ENCODE measurements at regions not wholly inside any gene's neighbourhood (a gene's known extent, or its start where the extent isn't known, plus 50 kb on each side); places are given as distances from the start of the nearest gene placed in this dataset.
"Not testable (repeated sequence)": the region's sequence is repeated elsewhere in the genome, so short reads cannot be mapped to it uniquely, and the experiment has no call there.

DNA sequence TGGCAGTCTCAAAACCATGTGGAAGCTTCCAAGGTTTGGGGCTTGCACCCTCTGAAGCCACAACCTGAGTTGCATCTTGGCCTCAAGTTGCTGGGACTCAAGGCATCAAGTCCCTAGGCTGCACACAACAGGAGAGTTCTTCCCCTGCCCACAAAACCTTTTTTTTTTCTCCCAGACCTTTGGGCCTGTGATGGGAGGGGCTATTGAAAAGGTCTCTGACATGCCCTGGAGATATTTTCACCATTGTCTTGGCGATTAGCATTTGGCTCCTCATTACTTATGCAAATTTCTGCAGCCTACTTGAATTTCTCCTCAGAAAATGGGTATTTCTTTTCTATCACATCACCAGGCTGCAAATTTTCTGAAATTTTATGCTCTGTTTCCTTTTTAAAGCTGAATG, 349.5 kb upstream of the EDA2R start:
- H3K27me3 ChIP-seq (ENCODE audit: low read length): no peaks in the 10 kb centered on the region
- H3F3A ChIP-seq (ENCODE audit: insufficient read depth): no peaks in the 10 kb centered on the region
- no peaks in the 10 kb centered on the region for H3K36me3 ChIP-seq (ENCODE audit: low read length)
- no peak overlapping the region for H2AFZ ChIP-seq (ENCODE audit: low read depth, low read length, severe bottlenecking)
- TF ChIP-seq CTCF (IDR thresholded peaks at IDR 0.05; ENCODE audit: insufficient read depth, low read length, poor library complexity, severe bottlenecking): no peak
- TF ChIP-seq EZH2phosphoT487 (conservative IDR thresholded peaks at IDR 0.05; ENCODE audit: low read length): no peak
- H3K79me2 ChIP-seq (ENCODE audit: insufficient read depth, low read length): no peaks in the 10 kb centered on the region
- no peaks in the 10 kb centered on the region for H3K9me2 ChIP-seq (replicated peaks; ENCODE audit: insufficient read depth, low read length)
- no peak overlapping the region for H3K4me3 ChIP-seq (ENCODE audit: insufficient read depth, low read length, poor library complexity, severe bottlenecking)
- no peak overlapping the region for H3K4me2 ChIP-seq (ENCODE audit: low read depth, low read length, poor library complexity, severe bottlenecking)
- no peaks in the 10 kb centered on the region for H4K20me1 ChIP-seq (ENCODE audit: low read depth, low read length)
- no peaks in the 10 kb centered on the region for H3K9me3 ChIP-seq (ENCODE audit: insufficient read depth, low read length)
- no peak overlapping the region for H3K27ac ChIP-seq (ENCODE audit: low read depth, low read length)
- H3K9ac ChIP-seq (ENCODE audit: low read length): no peak overlapping the region

DNA sequence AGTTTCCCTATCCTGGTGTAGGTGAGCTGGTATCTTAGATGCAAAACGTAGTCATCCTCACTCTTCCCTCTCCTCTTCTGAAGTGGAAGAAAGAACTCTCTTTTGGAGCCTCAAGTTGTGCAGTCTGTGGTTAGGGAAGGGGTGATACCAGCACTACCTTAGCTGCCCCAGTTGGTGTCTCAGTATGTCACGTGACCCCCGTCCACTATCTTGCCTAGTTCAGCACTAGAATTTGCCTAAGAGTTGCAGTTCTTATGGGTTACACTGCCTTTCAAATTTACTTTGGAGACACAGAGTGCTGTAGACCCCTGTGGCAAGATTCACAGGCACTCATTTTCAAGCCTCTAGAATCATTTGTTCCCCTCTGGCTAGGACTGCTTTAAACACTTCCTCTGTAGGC, 322.8 kb upstream of the EDA2R start:
- Histone ChIP-seq H2AFZ (ENCODE audit: low read depth, low read length, severe bottlenecking) (no peak overlapping the region), H3K9me2 (replicated peaks; ENCODE audit: insufficient read depth, low read length) (no peaks in the 10 kb centered on the region), H3K9me3 (ENCODE audit: insufficient read depth, low read length) (no peaks in the 10 kb centered on the region), H4K20me1 (ENCODE audit: low read depth, low read length) (no peaks in the 10 kb centered on the region), H3K79me2 (ENCODE audit: insufficient read depth, low read length) (no peaks in the 10 kb centered on the region), H3K9ac (ENCODE audit: low read length) (no peak overlapping the region), H3K27ac (ENCODE audit: low read depth, low read length) (no peak overlapping the region), H3K4me3 (ENCODE audit: insufficient read depth, low read length, poor library complexity, severe bottlenecking) (no peak overlapping the region), H3K36me3 (ENCODE audit: low read length) (no peaks in the 10 kb centered on the region), H3K27me3 (ENCODE audit: low read length) (no peaks in the 10 kb centered on the region), H3K4me2 (ENCODE audit: low read depth, low read length, poor library complexity, severe bottlenecking) (no peak overlapping the region), H3F3A (ENCODE audit: insufficient read depth) (no peaks in the 10 kb centered on the region)
- no peak for TF ChIP-seq EZH2phosphoT487 (conservative IDR thresholded peaks at IDR 0.05; ENCODE audit: low read length)
- TF ChIP-seq CTCF (IDR thresholded peaks at IDR 0.05; ENCODE audit: insufficient read depth, low read length, poor library complexity, severe bottlenecking): no peak

- no peak overlapping the region for H3K27ac ChIP-seq (ENCODE audit: low read depth, low read length)
- TF ChIP-seq CTCF (IDR thresholded peaks at IDR 0.05; ENCODE audit: insufficient read depth, low read length, poor library complexity, severe bottlenecking): no peak
- TF ChIP-seq EZH2phosphoT487 (conservative IDR thresholded peaks at IDR 0.05; ENCODE audit: low read length): no peak
- no peak overlapping the region for H3K4me3 ChIP-seq (ENCODE audit: insufficient read depth, low read length, poor library complexity, severe bottlenecking)
- H4K20me1 ChIP-seq (ENCODE audit: low read depth, low read length): no peaks in the 10 kb centered on the region
- H3K79me2 ChIP-seq (ENCODE audit: insufficient read depth, low read length): no peaks in the 10 kb centered on the region
- no peaks in the 10 kb centered on the region for H3K9me3 ChIP-seq (ENCODE audit: insufficient read depth, low read length)
- no peaks in the 10 kb centered on the region for H3F3A ChIP-seq (ENCODE audit: insufficient read depth)
- no peaks in the 10 kb centered on the region for H3K27me3 ChIP-seq (ENCODE audit: low read length)
- no peaks in the 10 kb centered on the region for H3K9me2 ChIP-seq (replicated peaks; ENCODE audit: insufficient read depth, low read length)
- no peak overlapping the region for H3K9ac ChIP-seq (ENCODE audit: low read length)
- H3K36me3 ChIP-seq (ENCODE audit: low read length): no peaks in the 10 kb centered on the region
- no peak overlapping the region for H2AFZ ChIP-seq (ENCODE audit: low read depth, low read length, severe bottlenecking)
- no peak overlapping the region for H3K4me2 ChIP-seq (ENCODE audit: low read depth, low read length, poor library complexity, severe bottlenecking)
These were observed 292.8 kb upstream of the EDA2R start for GRCh38 chrX:66931713-66932112.

- H3K9me2 ChIP-seq (replicated peaks; ENCODE audit: insufficient read depth, low read length); H3K36me3 ChIP-seq (ENCODE audit: low read length); H3K4me3 ChIP-seq (ENCODE audit: insufficient read depth, low read length, poor library complexity, severe bottlenecking); H4K20me1 ChIP-seq (ENCODE audit: low read depth, low read length); H3K27ac ChIP-seq (ENCODE audit: low read depth, low read length); H3K27me3 ChIP-seq (ENCODE audit: low read length); H3K79me2 ChIP-seq (ENCODE audit: insufficient read depth, low read length); H3K9me3 ChIP-seq (ENCODE audit: insufficient read depth, low read length); H2AFZ ChIP-seq (ENCODE audit: low read depth, low read length, severe bottlenecking); H3K4me2 ChIP-seq (ENCODE audit: low read depth, low read length, poor library complexity, severe bottlenecking); H3K9ac ChIP-seq (ENCODE audit: low read length); H3F3A ChIP-seq (ENCODE audit: insufficient read depth): not testable (repeated sequence)
These were observed 291.6 kb upstream of the EDA2R start for GRCh38 chrX:66930516-66930915.
